ENCODE measurements at regions not wholly inside any gene's neighbourhood (a gene's known extent, or its start where the extent isn't known, plus 50 kb on each side); places are given as distances from the start of the nearest gene placed in this dataset.
"Not testable (repeated sequence)": the region's sequence is repeated elsewhere in the genome, so short reads cannot be mapped to it uniquely, and the experiment has no call there.

GRCh38 chrX:39275500-39276068, 474.3 kb downstream of the MID1IP1 start:
- no peak overlapping the region for H3K4me2 ChIP-seq (ENCODE audit: unreplicated experiment)
- WGBS, 2 experiments (ENCODE audit: low coverage in 1 of 2, low lambda C conversion rate in 2 of 2, missing lambda C conversion rate in 2 of 2): 75 to 76% methylated on average over 9 to 16 of the region's 23 CpGs
- no peaks in the 10 kb centered on the region for H3K27me3 ChIP-seq (replicated peaks; ENCODE audit: insufficient read depth)

GRCh38 chrX:39277685-39278390, 476.6 kb downstream of the MID1IP1 start:
- H3K27me3 ChIP-seq (replicated peaks; ENCODE audit: insufficient read depth); H3K4me2 ChIP-seq (ENCODE audit: unreplicated experiment); H3F3A ChIP-seq (ENCODE audit: insufficient read depth); H3K4me1 ChIP-seq (ENCODE audit: insufficient read depth); H3K4me3 ChIP-seq; H2AFZ ChIP-seq; H3K27ac ChIP-seq; H3K79me2 ChIP-seq (ENCODE audit: insufficient read depth); H3K9me3 ChIP-seq (ENCODE audit: low read depth); in situ Hi-C loops (cut with MboI); DNase-seq; H3K9ac ChIP-seq; H4K20me1 ChIP-seq (ENCODE audit: insufficient read depth); H3K9me2 ChIP-seq (ENCODE audit: insufficient read depth); H3K36me3 ChIP-seq (ENCODE audit: low read depth): not testable (repeated sequence)
- 90% methylated on average over 2 of the region's 46 CpGs; no CpG with 5 or more reads in 1 of the 2 experiments for WGBS, 2 experiments (ENCODE audit: low coverage in 1 of 2, low lambda C conversion rate in 2 of 2, missing lambda C conversion rate in 2 of 2)

More at GRCh38 chrX:39275500-39276068, 474.3 kb downstream of the MID1IP1 start:
- no peaks in the 10 kb centered on the region for H3K4me1 ChIP-seq (ENCODE audit: insufficient read depth)
- no peaks in the 10 kb centered on the region for H3F3A ChIP-seq (ENCODE audit: insufficient read depth)
- no peaks in the 10 kb centered on the region for H3K9me2 ChIP-seq (ENCODE audit: insufficient read depth)
- in situ Hi-C loops (cut with MboI): no loop called here
- no peaks in the 10 kb centered on the region for H3K79me2 ChIP-seq (ENCODE audit: insufficient read depth)
- no peak overlapping the region for H3K4me3 ChIP-seq
- H3K9me3 ChIP-seq (ENCODE audit: low read depth): no peaks in the 10 kb centered on the region
- no peaks in the 10 kb centered on the region for H4K20me1 ChIP-seq (ENCODE audit: insufficient read depth)
- no peak overlapping the region for H3K27ac ChIP-seq
- TF ChIP-seq EZH2 (IDR thresholded peaks at IDR 0.05; ENCODE audit: insufficient read depth, poor library complexity, severe bottlenecking) (no peak), EZH2phosphoT487 (IDR thresholded peaks at IDR 0.05; ENCODE audit: insufficient read depth, low read depth) (no peak)
- H3K36me3 ChIP-seq (ENCODE audit: low read depth): no peaks in the 10 kb centered on the region
- no peak for DNase-seq
- no peak overlapping the region for H2AFZ ChIP-seq
- no peak overlapping the region for H3K9ac ChIP-seq

- H3K27me3 ChIP-seq (replicated peaks; ENCODE audit: insufficient read depth): no peaks in the 10 kb centered on the region
- H3F3A ChIP-seq (ENCODE audit: insufficient read depth): no peaks in the 10 kb centered on the region
- H3K9me2 ChIP-seq (ENCODE audit: insufficient read depth): no peaks in the 10 kb centered on the region
- no peak overlapping the region for H3K4me2 ChIP-seq (ENCODE audit: unreplicated experiment)
- no peaks in the 10 kb centered on the region for H4K20me1 ChIP-seq (ENCODE audit: insufficient read depth)
- no peak for DNase-seq
- no peak for TF ChIP-seq EZH2phosphoT487 (IDR thresholded peaks at IDR 0.05; ENCODE audit: insufficient read depth, low read depth)
- TF ChIP-seq EZH2 (IDR thresholded peaks at IDR 0.05; ENCODE audit: insufficient read depth, poor library complexity, severe bottlenecking): no peak
- H3K9ac ChIP-seq: no peak overlapping the region
- in situ Hi-C loops (cut with MboI): no loop called here
- H3K27ac ChIP-seq: no peak overlapping the region
- H3K79me2 ChIP-seq (ENCODE audit: insufficient read depth): no peaks in the 10 kb centered on the region
- H3K9me3 ChIP-seq (ENCODE audit: low read depth): no peaks in the 10 kb centered on the region
- H3K36me3 ChIP-seq (ENCODE audit: low read depth): no peaks in the 10 kb centered on the region
- H2AFZ ChIP-seq: no peak overlapping the region
- H3K4me1 ChIP-seq (ENCODE audit: insufficient read depth): no peaks in the 10 kb centered on the region
- no peak overlapping the region for H3K4me3 ChIP-seq
Measured at GRCh38 chrX:39283239-39283638, 482.0 kb downstream of the MID1IP1 start.

GRCh38 chrX:39288592-39288991, 487.3 kb downstream of the MID1IP1 start:
- no peaks in the 10 kb centered on the region for H3K27me3 ChIP-seq (replicated peaks; ENCODE audit: insufficient read depth)
- no peak overlapping the region for H3K4me2 ChIP-seq (ENCODE audit: unreplicated experiment)
- no peak overlapping the region for H3K9ac ChIP-seq
- 35 to 87% methylated on average over 3 of the region's 3 CpGs for WGBS, 2 experiments (ENCODE audit: low coverage in 1 of 2, low lambda C conversion rate in 2 of 2, missing lambda C conversion rate in 2 of 2)
- H3K4me3 ChIP-seq: no peak overlapping the region
- H3K4me1 ChIP-seq (ENCODE audit: insufficient read depth): no peaks in the 10 kb centered on the region
- TF ChIP-seq EZH2phosphoT487 (IDR thresholded peaks at IDR 0.05; ENCODE audit: insufficient read depth, low read depth) (no peak), EZH2 (IDR thresholded peaks at IDR 0.05; ENCODE audit: insufficient read depth, poor library complexity, severe bottlenecking) (no peak)
- H4K20me1 ChIP-seq (ENCODE audit: insufficient read depth): no peaks in the 10 kb centered on the region
- no peak for DNase-seq
- H3K36me3 ChIP-seq (ENCODE audit: low read depth): no peaks in the 10 kb centered on the region
- in situ Hi-C loops (cut with MboI): no loop called here
- H3K27ac ChIP-seq: no peak overlapping the region
- no peaks in the 10 kb centered on the region for H3K9me3 ChIP-seq (ENCODE audit: low read depth)
- no peak overlapping the region for H2AFZ ChIP-seq
- no peaks in the 10 kb centered on the region for H3K79me2 ChIP-seq (ENCODE audit: insufficient read depth)
- no peaks in the 10 kb centered on the region for H3K9me2 ChIP-seq (ENCODE audit: insufficient read depth)
- no peaks in the 10 kb centered on the region for H3F3A ChIP-seq (ENCODE audit: insufficient read depth)
